NCI-H1417 (cell line): ENCODE measurements at regions not wholly inside any gene's neighbourhood (a gene's known extent, or its start where the extent isn't known, plus 50 kb on each side); places are given as distances from the start of the nearest gene placed in this dataset.

ENCODE experiments used
- DNase-seq, 3 experiments: peaks; one replicate each; lab custom pipeline; 2025; lab: John Stamatoyannopoulos, UW

- DNase-seq: no peak
These were observed 275.2 kb upstream of the CDH9 start for GRCh38 chr5:27313549-27313948.

GRCh38 chr5:27312291-27312893 is 274.0 kb upstream of the CDH9 start:
- no peak for DNase-seq

- DNase-seq: no peak
These were observed 273.2 kb upstream of the CDH9 start for GRCh38 chr5:27311544-27311943.

- no peak for DNase-seq
These were observed 269.8 kb upstream of the CDH9 start for GRCh38 chr5:27308153-27308552.

GRCh38 chr5:27290172-27290571 is 251.8 kb upstream of the CDH9 start:
- DNase-seq: no peak

- no peak for DNase-seq
These were observed 237.7 kb upstream of the CDH9 start for GRCh38 chr5:27276119-27276518.

- no peak for DNase-seq
These were observed 237.0 kb upstream of the CDH9 start for GRCh38 chr5:27275345-27275744.

- DNase-seq: no peak
These were observed 231.4 kb upstream of the CDH9 start for GRCh38 chr5:27269766-27270165.

GRCh38 chr5:27267209-27267824 is 228.9 kb upstream of the CDH9 start:
- no peak for DNase-seq

GRCh38 chr5:27266184-27266583 is 227.8 kb upstream of the CDH9 start:
- DNase-seq: no peak

GRCh38 chr5:27257696-27258095 is 219.3 kb upstream of the CDH9 start:
- DNase-seq: no peak

GRCh38 chr5:27252911-27253310 is 214.5 kb upstream of the CDH9 start:
- no peak for DNase-seq

- DNase-seq: no peak
These were observed 203.9 kb upstream of the CDH9 start for GRCh38 chr5:27242258-27242626.

- DNase-seq: no peak
These were observed 203.3 kb upstream of the CDH9 start for GRCh38 chr5:27241564-27242257.

- no peak for DNase-seq
These were observed 202.4 kb upstream of the CDH9 start for GRCh38 chr5:27240791-27241190.

GRCh38 chr5:27234916-27235315 is 196.5 kb upstream of the CDH9 start:
- DNase-seq: peak in 1 of 3 experiments; percentile 23

GRCh38 chr5:27221410-27221809 is 183.0 kb upstream of the CDH9 start:
- no peak for DNase-seq

- no peak for DNase-seq
These were observed 182.4 kb upstream of the CDH9 start for GRCh38 chr5:27220752-27221151.

GRCh38 chr5:27217977-27218376 is 179.6 kb upstream of the CDH9 start:
- DNase-seq: no peak

GRCh38 chr5:27217155-27217956 is 179.0 kb upstream of the CDH9 start:
- DNase-seq: no peak

- DNase-seq: no peak
These were observed 178.1 kb upstream of the CDH9 start for GRCh38 chr5:27216367-27216950.

- no peak for DNase-seq
These were observed 169.7 kb upstream of the CDH9 start for GRCh38 chr5:27208051-27208450.
